Effector CD4-positive, alpha-beta T cell (primary cell): ENCODE measurements at regions not wholly inside any gene's neighbourhood (a gene's known extent, or its start where the extent isn't known, plus 50 kb on each side); places are given as distances from the start of the nearest gene placed in this dataset.
"Not testable (repeated sequence)": the region's sequence is repeated elsewhere in the genome, so short reads cannot be mapped to it uniquely, and the experiment has no call there.

Experiments used
- DNase-seq: peaks from one replicate; pipeline ENCODE4 v3.0.0-alpha.2; 2020

DNA sequence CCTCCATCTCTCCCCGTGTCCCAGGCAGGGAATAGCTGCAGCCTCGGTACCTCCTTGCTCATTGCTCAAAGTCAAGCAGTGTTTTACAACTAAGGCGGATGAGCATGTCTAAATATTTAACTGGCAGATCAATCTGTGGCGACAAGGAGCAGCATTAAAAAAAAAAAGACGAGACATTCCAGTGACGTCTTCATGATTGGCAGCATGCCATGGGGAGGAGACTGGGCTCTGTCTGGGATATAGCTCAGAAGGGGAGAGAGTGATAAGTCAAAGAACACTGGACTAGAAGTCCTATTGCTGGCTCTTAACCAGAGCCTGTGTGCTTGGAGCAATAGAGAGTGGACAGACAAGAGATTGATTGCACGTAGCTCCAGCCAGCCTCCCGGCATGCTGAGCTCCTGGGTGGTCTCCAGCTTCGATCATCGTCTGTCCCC lies 287.5 kb upstream of the PODXL start:
- DNase-seq, result no peak

GRCh38 chr7:131839967-131840690 lies 283.7 kb upstream of the PODXL start:
- no peak for DNase-seq

GRCh38 chr7:131836733-131837132 lies 280.3 kb upstream of the PODXL start:
- DNase-seq, result no peak

- DNase-seq, result no peak
These were observed 278.7 kb upstream of the PODXL start for GRCh38 chr7:131835141-131835540.

DNA sequence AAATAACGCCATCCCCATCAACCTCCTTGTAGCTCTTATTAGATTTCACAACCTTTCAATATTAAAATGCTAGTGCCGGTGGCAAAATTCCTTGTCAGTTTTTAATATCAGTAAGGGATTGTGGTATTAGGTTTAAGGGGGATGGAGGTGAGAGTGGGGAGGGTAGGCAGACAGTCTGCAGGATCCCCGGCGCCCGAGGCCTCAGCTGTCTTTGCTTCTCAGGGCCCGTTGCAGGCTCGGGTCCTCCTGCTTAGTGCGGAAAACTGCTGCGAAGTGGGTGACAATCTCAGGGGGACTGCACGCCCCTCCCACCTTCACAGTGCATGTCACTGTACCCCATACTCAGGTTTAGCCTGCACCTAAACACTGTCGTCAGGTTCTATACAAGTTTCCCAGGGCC lies 274.3 kb upstream of the PODXL start:
- DNase-seq, result no peak

DNA sequence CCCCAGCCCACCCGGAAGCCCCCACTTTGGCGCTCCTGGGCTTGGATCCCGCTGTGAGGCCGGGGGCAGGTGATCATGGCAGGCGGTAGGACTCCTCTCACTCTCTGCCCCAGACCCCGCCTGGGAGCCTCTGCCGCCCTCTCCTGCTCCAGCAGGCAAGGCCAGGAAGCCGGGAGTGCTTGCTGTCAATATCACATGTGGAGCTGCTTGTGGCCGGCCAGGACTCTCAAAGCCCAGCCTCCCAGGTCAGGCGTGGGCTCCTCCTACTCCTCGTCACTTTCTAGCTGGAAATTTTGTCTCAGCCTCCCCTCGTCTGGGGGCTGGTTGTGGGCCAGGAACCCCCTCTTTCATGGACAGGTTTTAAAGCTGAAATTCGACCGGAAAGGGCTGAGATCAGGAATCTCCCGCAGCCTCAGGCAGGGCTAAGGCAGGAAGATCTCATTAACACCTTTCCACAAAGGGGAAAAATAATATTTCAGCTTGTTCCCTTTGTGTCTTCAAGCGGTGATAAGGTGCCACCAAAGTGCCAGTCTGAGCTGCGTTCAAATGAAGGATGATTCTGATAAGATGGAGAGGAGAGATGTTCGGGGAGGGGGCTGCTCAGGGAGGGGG lies 273.6 kb upstream of the PODXL start:
- no peak for DNase-seq

DNA sequence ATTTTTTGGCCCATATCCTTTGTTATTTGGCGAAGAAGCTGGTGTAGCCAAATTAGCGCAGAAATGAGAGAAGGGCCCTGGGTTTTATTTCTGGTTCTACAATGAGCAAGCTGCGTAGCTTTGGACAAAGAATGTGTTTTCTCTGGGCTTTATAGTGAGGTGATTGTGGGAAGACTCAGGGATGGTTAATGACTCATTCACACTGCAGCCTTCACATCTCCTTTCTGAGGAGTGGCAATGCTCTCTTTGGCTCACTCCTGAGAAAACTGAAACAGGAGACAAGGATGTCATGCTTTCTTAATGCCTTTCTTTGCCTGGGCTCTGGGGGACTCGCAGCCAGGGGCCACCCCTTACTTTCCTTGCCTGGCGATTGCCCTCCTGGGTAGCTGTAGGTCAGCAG lies 271.0 kb upstream of the PODXL start:
- no peak for DNase-seq

- no peak for DNase-seq
These were observed 270.5 kb upstream of the PODXL start for GRCh38 chr7:131826960-131827359.

GRCh38 chr7:131823961-131824440 lies 267.6 kb upstream of the PODXL start:
- DNase-seq, result not testable (repeated sequence)

DNA sequence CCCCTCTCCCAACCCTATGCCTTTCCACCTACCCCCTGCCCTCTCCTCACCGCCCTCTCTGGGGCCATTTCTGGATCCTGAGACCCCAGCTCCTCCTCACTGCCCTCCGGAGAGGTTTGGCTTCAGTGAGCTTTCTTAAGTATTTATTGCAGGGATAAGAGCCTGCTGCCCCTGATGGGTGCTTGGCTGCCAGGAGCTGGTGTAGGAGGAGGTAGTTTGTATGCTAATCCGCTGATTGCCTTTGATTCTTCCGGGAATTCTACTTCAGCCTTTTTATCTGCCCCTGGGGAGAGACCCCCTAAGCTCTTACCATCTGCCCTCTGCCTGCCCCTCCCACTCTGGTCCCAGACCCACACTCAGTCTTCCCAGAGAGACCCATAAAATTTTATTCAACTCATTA lies 263.5 kb upstream of the PODXL start:
- DNase-seq, result no peak

- DNase-seq, result no peak
These were observed 260.1 kb upstream of the PODXL start for GRCh38 chr7:131816391-131817007.

DNA sequence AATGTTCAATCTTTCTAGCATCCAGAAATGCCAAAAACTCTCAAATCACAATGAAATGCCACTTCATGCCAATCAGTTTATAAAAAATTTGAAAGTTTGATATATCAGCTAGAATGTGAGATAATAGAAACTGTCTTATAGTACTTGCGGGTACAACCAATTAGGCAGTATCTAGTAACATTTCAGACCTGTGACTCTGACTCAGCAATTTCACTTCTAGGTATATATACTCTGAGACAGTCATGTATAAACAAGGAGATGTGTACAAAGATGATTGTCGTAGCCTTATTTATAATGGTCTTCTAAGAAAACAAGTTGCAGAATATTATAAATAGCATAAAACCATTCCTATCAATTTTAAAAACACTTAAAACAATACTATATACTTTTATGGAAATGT lies 252.3 kb upstream of the PODXL start:
- DNase-seq, result no peak

DNA sequence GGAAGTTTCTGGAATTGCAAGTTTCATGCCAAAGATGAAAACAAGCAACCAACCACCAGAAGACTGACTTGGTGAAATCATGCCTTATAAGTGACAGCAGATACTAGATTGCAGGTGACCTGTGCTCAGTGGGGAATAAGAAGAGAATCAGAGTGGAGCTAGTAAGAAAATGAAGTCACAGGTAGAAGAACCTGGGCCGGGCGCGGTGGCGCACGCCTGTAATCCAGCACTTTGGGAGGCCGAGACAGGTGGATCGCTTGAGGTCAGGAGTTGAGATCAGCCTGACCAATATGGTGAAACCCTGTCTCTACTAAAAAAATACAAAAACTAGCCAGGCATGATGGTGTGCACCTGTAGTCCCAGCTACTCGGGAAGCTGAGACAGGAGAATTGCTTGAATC lies 251.7 kb upstream of the PODXL start:
- not testable (repeated sequence) for DNase-seq

GRCh38 chr7:131803816-131804215 lies 247.4 kb upstream of the PODXL start:
- DNase-seq, result no peak

DNA sequence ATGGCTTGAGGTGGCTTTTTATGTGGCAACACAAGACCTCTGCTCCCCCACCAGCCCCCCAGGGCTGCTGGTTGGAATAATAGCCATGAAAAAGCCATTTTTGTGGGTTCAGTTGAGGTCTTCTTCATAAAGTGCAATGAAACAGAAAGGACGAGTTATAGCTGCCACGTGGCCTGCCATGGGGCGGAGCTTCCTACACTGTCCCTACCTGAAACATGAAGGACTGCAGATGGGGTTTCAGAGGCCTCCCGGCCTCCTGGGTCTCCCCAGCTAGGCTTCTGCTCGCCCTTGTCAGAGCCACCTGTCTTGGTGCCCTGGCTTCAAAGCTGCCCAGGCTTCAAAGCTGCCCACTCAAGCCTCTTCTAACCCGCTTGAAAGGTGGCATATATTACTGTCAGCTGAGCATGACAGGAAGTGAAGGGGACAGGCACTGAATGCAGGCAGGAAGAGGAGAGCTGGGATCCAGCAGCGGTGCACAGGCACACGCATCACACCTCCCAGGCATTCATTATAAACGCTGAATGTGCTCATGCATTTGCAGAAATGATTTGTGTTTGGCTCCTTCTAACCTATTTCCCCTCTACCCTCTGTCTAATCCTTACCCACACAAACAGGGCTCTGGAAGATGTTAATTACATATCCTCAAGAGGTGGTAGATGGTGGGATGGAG lies 245.9 kb upstream of the PODXL start:
- DNase-seq, result no peak

GRCh38 chr7:131800531-131800930 lies 244.1 kb upstream of the PODXL start:
- no peak for DNase-seq

- DNase-seq, result no peak
These were observed 243.6 kb upstream of the PODXL start for GRCh38 chr7:131800008-131800407.

DNA sequence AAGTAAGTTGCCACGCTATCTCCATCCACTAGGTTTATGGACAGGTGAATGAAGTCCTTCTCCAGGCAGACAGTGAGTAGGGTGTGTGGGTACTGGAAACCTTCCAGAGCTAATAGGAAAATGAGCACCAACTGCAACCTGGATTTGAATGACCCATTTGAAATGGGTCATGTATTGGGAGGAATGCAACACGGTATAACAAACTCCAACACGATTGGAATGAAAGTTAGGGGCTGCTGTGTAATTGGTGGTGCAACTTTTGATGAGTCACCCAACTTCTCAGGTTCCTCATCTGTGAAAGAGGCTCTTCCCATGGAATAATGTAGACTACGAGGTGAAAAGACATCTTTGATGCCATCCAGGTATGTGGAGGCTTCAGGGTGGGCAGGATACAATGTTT lies 241.4 kb upstream of the PODXL start:
- no peak for DNase-seq

DNA sequence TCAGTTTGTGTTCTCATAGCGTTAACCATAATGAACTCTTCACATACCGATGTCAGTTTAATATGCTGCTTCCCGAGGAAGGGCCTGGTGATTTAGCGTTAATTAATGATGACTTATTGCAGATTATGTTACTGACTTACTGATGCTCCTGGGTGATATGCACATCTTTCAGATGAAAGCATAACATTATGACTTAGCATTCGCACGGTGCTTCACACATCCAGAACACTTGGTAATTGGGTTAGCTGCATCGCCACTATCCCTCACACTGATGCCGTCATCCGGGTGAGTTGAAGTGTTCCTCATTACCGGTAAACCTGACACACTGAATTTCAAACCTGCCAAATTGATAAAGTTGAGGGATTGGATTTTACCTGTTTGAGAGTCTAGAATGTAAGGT lies 239.0 kb upstream of the PODXL start:
- DNase-seq, result no peak

GRCh38 chr7:131792311-131792710 lies 235.9 kb upstream of the PODXL start:
- DNase-seq, result no peak

DNA sequence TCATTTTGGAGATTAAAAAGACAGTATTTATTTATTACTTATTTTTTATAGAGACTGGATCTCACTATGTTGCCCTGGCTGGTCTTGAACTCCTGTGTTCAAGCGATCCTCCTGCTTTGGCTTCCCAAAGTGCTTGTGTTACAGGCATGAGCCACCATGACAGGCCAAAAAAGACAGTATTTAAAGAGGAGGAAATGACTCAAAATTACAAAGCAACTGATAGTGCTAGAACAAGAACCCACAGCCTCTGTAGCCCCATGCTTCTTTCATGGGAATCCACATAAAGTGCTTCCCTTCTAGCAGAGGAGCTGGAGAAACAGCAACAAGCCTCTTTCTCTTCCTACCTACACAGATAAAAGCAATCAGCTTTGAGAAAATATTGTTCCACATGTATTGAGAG lies 230.7 kb upstream of the PODXL start:
- DNase-seq, result no peak

DNA sequence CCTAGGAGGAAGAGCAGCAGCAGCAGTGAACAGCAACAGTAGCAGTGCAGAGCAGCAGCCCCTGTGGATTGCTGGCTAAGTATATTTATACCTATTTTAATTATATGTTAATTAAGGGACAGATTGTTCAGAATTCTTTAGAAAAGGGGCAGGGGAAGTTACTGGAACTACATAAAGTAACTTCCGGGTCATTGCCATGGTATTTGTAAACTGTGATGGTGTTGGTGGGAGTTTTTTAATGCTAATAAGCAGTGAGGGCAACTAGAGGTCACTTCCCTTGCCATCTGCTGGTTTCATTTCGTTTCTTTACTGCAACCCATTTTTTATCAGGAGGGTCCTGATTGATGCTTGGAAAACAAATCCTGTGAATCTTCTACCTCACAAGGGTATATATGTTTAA lies 229.8 kb upstream of the PODXL start:
- no peak for DNase-seq

DNA sequence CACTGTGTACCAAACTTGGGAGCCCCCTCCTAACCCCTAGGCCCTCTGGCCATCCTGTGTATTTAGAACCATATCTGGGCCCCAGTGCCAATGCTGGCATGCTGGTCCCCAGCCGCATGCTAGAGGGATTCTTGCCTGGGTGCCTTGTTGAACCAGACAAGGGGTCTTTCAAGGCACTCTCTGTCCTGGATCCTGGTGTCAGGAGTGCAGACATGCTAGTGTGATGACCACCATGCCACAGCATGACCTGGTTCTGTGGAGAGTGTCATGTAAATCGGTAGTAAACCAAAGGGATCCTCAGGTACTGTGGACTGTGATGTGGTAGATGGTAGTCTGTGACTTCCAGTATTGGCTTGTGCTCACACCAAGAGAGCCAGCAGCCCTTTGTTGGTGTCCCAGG lies 222.2 kb upstream of the PODXL start:
- no peak for DNase-seq
